ENCODE measurements at regions not wholly inside any gene's neighbourhood (a gene's known extent, or its start where the extent isn't known, plus 50 kb on each side); places are given as distances from the start of the nearest gene placed in this dataset.

GRCh38 chr3:53965291-53965690, 73.6 kb upstream of the SELENOK start:
- Mint-ChIP-seq H3K27me3 (peaks cover 2% of the 10 kb centered on the region), H3K4me3 (no peak overlapping the region), H3K27ac (no peak overlapping the region), H3K9me3 (no peaks in the 10 kb centered on the region), H3K36me3 (ENCODE audit: low read depth) (no peaks in the 10 kb centered on the region), H3K4me1 (ENCODE audit: low read depth) (no peaks in the 10 kb centered on the region)
- ATAC-seq (no peak), DNase-seq (no peak)
- TF ChIP-seq CTCF (IDR thresholded peaks at IDR 0.05): no peak
- intact Hi-C loops (cut with micrococcal nuclease): no loop called here
- ChIA-PET CTCF (no interaction called here), POLR2A (no interaction called here)

- H3K4me1 Mint-ChIP-seq (ENCODE audit: low read depth): no peaks in the 10 kb centered on the region
- no peak for DNase-seq
- no peak for TF ChIP-seq CTCF (IDR thresholded peaks at IDR 0.05)
- intact Hi-C loops (cut with micrococcal nuclease): no loop called here
- ATAC-seq: no peak
- ChIA-PET POLR2A (no interaction called here), CTCF (interaction anchor here (1.6 kb wide), 1 partner anchor 20 kb away, joined by 3 read pairs; no protein-coding TSS in a partner anchor)
- H3K9me3 Mint-ChIP-seq: no peaks in the 10 kb centered on the region
- no peaks in the 10 kb centered on the region for H3K36me3 Mint-ChIP-seq (ENCODE audit: low read depth)
- no peak overlapping the region for H3K27ac Mint-ChIP-seq
- peaks cover 14% of the 10 kb centered on the region for H3K27me3 Mint-ChIP-seq
- H3K4me3 Mint-ChIP-seq: no peak overlapping the region
Measured at GRCh38 chr3:53957831-53958230, 66.2 kb upstream of the SELENOK start.

- no peak for TF ChIP-seq CTCF (IDR thresholded peaks at IDR 0.05)
- Mint-ChIP-seq H3K27ac (no peak overlapping the region), H3K9me3 (no peaks in the 10 kb centered on the region), H3K36me3 (ENCODE audit: low read depth) (no peaks in the 10 kb centered on the region), H3K4me3 (no peak overlapping the region), H3K27me3 (peaks cover 14% of the 10 kb centered on the region), H3K4me1 (ENCODE audit: low read depth) (no peaks in the 10 kb centered on the region)
- ChIA-PET CTCF (no interaction called here), POLR2A (no interaction called here)
- intact Hi-C loops (cut with micrococcal nuclease): no loop called here
- ATAC-seq: no peak
- DNase-seq: no peak
Measured at GRCh38 chr3:53956586-53956985, 64.9 kb upstream of the SELENOK start.

- POLR2A ChIA-PET: no interaction called here
Measured at GRCh38 chr3:53949541-53949940, 57.9 kb upstream of the SELENOK start.

GRCh38 chr3:53948174-53948573, 56.5 kb upstream of the SELENOK start:
- no peak overlapping the region for H3K27ac Mint-ChIP-seq
- intact Hi-C loops (cut with micrococcal nuclease): no loop called here
- H3K4me1 Mint-ChIP-seq (ENCODE audit: low read depth): no peaks in the 10 kb centered on the region
- no peak for DNase-seq
- no peak for ATAC-seq
- H3K27me3 Mint-ChIP-seq: peaks cover 10% of the 10 kb centered on the region
- POLR2A ChIA-PET: no interaction called here
- TF ChIP-seq CTCF (IDR thresholded peaks at IDR 0.05): no peak
- peaks cover 16% of the 10 kb centered on the region for H3K9me3 Mint-ChIP-seq
- CTCF ChIA-PET: no interaction called here
- no peak overlapping the region for H3K4me3 Mint-ChIP-seq
- H3K36me3 Mint-ChIP-seq (ENCODE audit: low read depth): peaks cover 5% of the 10 kb centered on the region

More at GRCh38 chr3:53949541-53949940, 57.9 kb upstream of the SELENOK start:
- Mint-ChIP-seq H3K4me1 (ENCODE audit: low read depth) (no peaks in the 10 kb centered on the region), H3K27me3 (peaks cover 17% of the 10 kb centered on the region), H3K36me3 (ENCODE audit: low read depth) (peaks cover 5% of the 10 kb centered on the region), H3K27ac (no peak overlapping the region), H3K4me3 (no peak overlapping the region), H3K9me3 (peaks cover 16% of the 10 kb centered on the region)
- no peak for TF ChIP-seq CTCF (IDR thresholded peaks at IDR 0.05)
- CTCF ChIA-PET: no interaction called here
- DNase-seq (no peak), ATAC-seq (no peak)
- intact Hi-C loops (cut with micrococcal nuclease): no loop called here
